Left lobe of liver (tissue), 2 donors: ENCODE measurements at regions not wholly inside any gene's neighbourhood (a gene's known extent, or its start where the extent isn't known, plus 50 kb on each side); places are given as distances from the start of the nearest gene placed in this dataset.

Experiments used
- ATAC-seq: fragments of 200-7000 bp; cut with Tn5 transposase; one replicate; pipeline ENCODE4 v1.9.1; 2020; ENCODE audit warnings: mild to moderate bottlenecking, moderate library complexity
- DNase-seq: peaks from one replicate; pipeline ENCODE4 v3.0.0-alpha.2; 2020; ENCODE audit warnings: low spot score
- donor health status: DM: no; HTN: no; CAD: no; lungs with moderate emphysema.
- donor health status: DM: no; HTN: yes; CAD: no.

GRCh38 chr3:80244390-80244789 lies 476.6 kb upstream of the ROBO1 start:
- ATAC-seq (no peak), DNase-seq (no peak)

GRCh38 chr3:80241791-80242190 lies 474.0 kb upstream of the ROBO1 start:
- no peak for DNase-seq
- no peak for ATAC-seq

GRCh38 chr3:80239301-80239700 lies 471.5 kb upstream of the ROBO1 start:
- DNase-seq: no peak
- no peak for ATAC-seq

GRCh38 chr3:80238606-80239005 lies 470.8 kb upstream of the ROBO1 start:
- DNase-seq (no peak), ATAC-seq (no peak)

- DNase-seq: no peak
- ATAC-seq: no peak
Measured at GRCh38 chr3:80238152-80238551, 470.4 kb upstream of the ROBO1 start.

GRCh38 chr3:80234706-80235105 lies 466.9 kb upstream of the ROBO1 start:
- ATAC-seq: no peak
- no peak for DNase-seq

- no peak for ATAC-seq
- no peak for DNase-seq
Measured at GRCh38 chr3:80233576-80233975, 465.8 kb upstream of the ROBO1 start.

- ATAC-seq (no peak), DNase-seq (no peak)
Measured at GRCh38 chr3:80232760-80233159, 465.0 kb upstream of the ROBO1 start.

GRCh38 chr3:80230962-80231361 lies 463.2 kb upstream of the ROBO1 start:
- DNase-seq (no peak), ATAC-seq (no peak)

- DNase-seq (no peak), ATAC-seq (no peak)
Measured at GRCh38 chr3:80227216-80227615, 459.4 kb upstream of the ROBO1 start.

- ATAC-seq (no peak), DNase-seq (no peak)
Measured at GRCh38 chr3:80215191-80215590, 447.4 kb upstream of the ROBO1 start.

GRCh38 chr3:80213086-80213485 lies 445.3 kb upstream of the ROBO1 start:
- DNase-seq (no peak), ATAC-seq (no peak)

GRCh38 chr3:80192936-80193335 lies 425.1 kb upstream of the ROBO1 start:
- ATAC-seq (no peak), DNase-seq (no peak)

GRCh38 chr3:80190051-80190450 lies 422.3 kb upstream of the ROBO1 start:
- ATAC-seq: no peak
- no peak for DNase-seq

- DNase-seq (no peak), ATAC-seq (no peak)
Measured at GRCh38 chr3:80187981-80188380, 420.2 kb upstream of the ROBO1 start.

- no peak for DNase-seq
- ATAC-seq: no peak
Measured at GRCh38 chr3:80159990-80160506, 392.2 kb upstream of the ROBO1 start.

- ATAC-seq: no peak
- no peak for DNase-seq
Measured at GRCh38 chr3:80158332-80158731, 390.5 kb upstream of the ROBO1 start.

GRCh38 chr3:80157546-80157945 lies 389.7 kb upstream of the ROBO1 start:
- DNase-seq (no peak), ATAC-seq (no peak)

- ATAC-seq (no peak), DNase-seq (no peak)
Measured at GRCh38 chr3:80152692-80153091, 384.9 kb upstream of the ROBO1 start.

GRCh38 chr3:80142714-80143113 lies 374.9 kb upstream of the ROBO1 start:
- no peak for ATAC-seq
- no peak for DNase-seq

- DNase-seq: no peak
- no peak for ATAC-seq
Measured at GRCh38 chr3:80141557-80141956, 373.8 kb upstream of the ROBO1 start.

GRCh38 chr3:80116281-80116680 lies 348.5 kb upstream of the ROBO1 start:
- DNase-seq (no peak), ATAC-seq (no peak)

GRCh38 chr3:80114694-80115093 lies 346.9 kb upstream of the ROBO1 start:
- ATAC-seq (no peak), DNase-seq (no peak)

- DNase-seq (no peak), ATAC-seq (no peak)
Measured at GRCh38 chr3:80113331-80113730, 345.5 kb upstream of the ROBO1 start.
